Panc1 (cell line): ENCODE measurements at regions not wholly inside any gene's neighbourhood (a gene's known extent, or its start where the extent isn't known, plus 50 kb on each side); places are given as distances from the start of the nearest gene placed in this dataset.

Experiments
- REST ChIP-seq, 2 experiments: IDR thresholded peaks; 2 replicates each; pipeline ENCODE4 v1.6.1; 2011 to 2012; ENCODE audit warnings: low read depth in 2 of 2, control low read depth in 1 of 2, low read length in 1 of 2, mild to moderate bottlenecking in 1 of 2, moderate library complexity in 1 of 2; ENCODE audit not compliant: insufficient read depth in 1 of 2
- TCF7L2 ChIP-seq: IDR thresholded peaks from 2 replicates; pipeline ENCODE4 v1.6.1; 2011; ENCODE audit warnings: mild to moderate bottlenecking, low read depth, low read length, inconsistent platforms
- TF ChIP-seq, protein P1 (sequence below): fragments of 450-650 bp; IDR thresholded peaks from 2 replicates; pipeline ENCODE4 v1.5.1; 2017; ENCODE audit warnings: mild to moderate bottlenecking

GRCh38 chr15:62605282-62605681, 437.3 kb upstream of the TPM1 start:
- no peak for TF ChIP-seq REST (IDR thresholded peaks at IDR 0.05; ENCODE audit: insufficient read depth in 1 of 2, low read depth in 2 of 2, low read length in 1 of 2)
- TF ChIP-seq, protein P1, sequence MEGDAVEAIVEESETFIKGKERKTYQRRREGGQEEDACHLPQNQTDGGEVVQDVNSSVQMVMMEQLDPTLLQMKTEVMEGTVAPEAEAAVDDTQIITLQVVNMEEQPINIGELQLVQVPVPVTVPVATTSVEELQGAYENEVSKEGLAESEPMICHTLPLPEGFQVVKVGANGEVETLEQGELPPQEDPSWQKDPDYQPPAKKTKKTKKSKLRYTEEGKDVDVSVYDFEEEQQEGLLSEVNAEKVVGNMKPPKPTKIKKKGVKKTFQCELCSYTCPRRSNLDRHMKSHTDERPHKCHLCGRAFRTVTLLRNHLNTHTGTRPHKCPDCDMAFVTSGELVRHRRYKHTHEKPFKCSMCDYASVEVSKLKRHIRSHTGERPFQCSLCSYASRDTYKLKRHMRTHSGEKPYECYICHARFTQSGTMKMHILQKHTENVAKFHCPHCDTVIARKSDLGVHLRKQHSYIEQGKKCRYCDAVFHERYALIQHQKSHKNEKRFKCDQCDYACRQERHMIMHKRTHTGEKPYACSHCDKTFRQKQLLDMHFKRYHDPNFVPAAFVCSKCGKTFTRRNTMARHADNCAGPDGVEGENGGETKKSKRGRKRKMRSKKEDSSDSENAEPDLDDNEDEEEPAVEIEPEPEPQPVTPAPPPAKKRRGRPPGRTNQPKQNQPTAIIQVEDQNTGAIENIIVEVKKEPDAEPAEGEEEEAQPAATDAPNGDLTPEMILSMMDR, result no peak
- no peak for TF ChIP-seq TCF7L2
